SK-N-SH (cell line): ENCODE measurements at regions not wholly inside any gene's neighbourhood (a gene's known extent, or its start where the extent isn't known, plus 50 kb on each side); places are given as distances from the start of the nearest gene placed in this dataset.
A peak's percentile ranks its signal among the peaks of the same experiment; 100 is the strongest.

Source experiments
- CTCF ChIA-PET: fragments of 300-600, 350-600 bp; formaldehyde crosslinking; extraction: SDS; loops from one replicate; lab custom pipeline; 2021; lab: Yijun Ruan, JAX
- POLR2A ChIA-PET: fragments of 350-600 bp; sonication (Branson Sonifier 250); formaldehyde crosslinking; extraction: SDS; loops from one replicate; lab custom pipeline; 2020; ENCODE audit warnings: antibody characterized with exemption, inconsistent platforms; lab: Yijun Ruan, JAX
- DNase-seq: peaks from one replicate; pipeline ENCODE4 v3.0.0; 2012
- H2AFZ ChIP-seq: fragments of 200-600 bp; sonication (generic); 2 replicates; pipeline ENCODE4 v1.8.1; 2016; ENCODE audit warnings: antibody characterized with exemption, mild to moderate bottlenecking, low read depth
- H3F3A ChIP-seq: fragments of 200-600 bp; sonication (generic); replicated peaks from 2 replicates; pipeline ENCODE3; 2016; ENCODE audit warnings: antibody characterized with exemption, mild to moderate bottlenecking; ENCODE audit not compliant: insufficient read depth
- H3K27ac ChIP-seq, 2 experiments: fragments of 200-500 bp in 1 of 2; fragments of 200-600 bp in 1 of 2; sonication (Bioruptor generic) in 1 of 2; sonication (generic), shearing (Covaris generic) in 1 of 2; 2 replicates each; pipeline versions ENCODE4 v1.5.1 to v1.6.1; 2014 to 2016; ENCODE audit warnings: low read depth in 2 of 2, inconsistent platforms in 1 of 2, low read length in 1 of 2, mild to moderate bottlenecking in 1 of 2, mixed read lengths in 1 of 2
- H3K27me3 ChIP-seq: fragments of 200-600 bp; sonication (generic), shearing (Covaris generic); 2 replicates; pipeline ENCODE4 v1.6.1; 2016; ENCODE audit warnings: mixed run types; ENCODE audit not compliant: insufficient read depth
- H3K36me3 ChIP-seq, 2 experiments: fragments of 200-500 bp in 1 of 2; fragments of 200-600 bp in 1 of 2; sonication (Bioruptor generic) in 1 of 2; sonication (generic) in 1 of 2; replicated peaks in 1 of 2; 2 replicates each; pipeline versions ENCODE3 to v1.5.1; 2014 to 2016; ENCODE audit warnings: low read length in 1 of 2, mild to moderate bottlenecking in 1 of 2; ENCODE audit not compliant: insufficient read depth in 2 of 2, control insufficient read depth in 1 of 2
- H3K4me1 ChIP-seq, 2 experiments: fragments of 200-500 bp in 1 of 2; fragments of 200-600 bp in 1 of 2; sonication (Bioruptor generic) in 1 of 2; sonication (generic), shearing (Covaris generic) in 1 of 2; 2 replicates each; pipeline versions ENCODE4 v1.5.1 to v1.6.1; 2014 to 2016; ENCODE audit warnings: low read depth in 1 of 2, low read length in 1 of 2, mixed run types in 1 of 2; ENCODE audit not compliant: insufficient read depth in 2 of 2, control insufficient read depth in 1 of 2
- H3K4me2 ChIP-seq: fragments of 200-600 bp; sonication (generic), shearing (Covaris generic); 2 replicates; pipeline ENCODE4 v1.6.1; 2017; ENCODE audit warnings: mixed run types
- H3K4me3 ChIP-seq, 2 experiments: fragments of 200-500 bp in 1 of 2; fragments of 200-600 bp in 1 of 2; sonication (Bioruptor generic) in 1 of 2; sonication (generic), shearing (Covaris generic) in 1 of 2; 2 replicates each; pipeline versions ENCODE4 v1.5.1 to v1.8.1; 2014 to 2016; ENCODE audit warnings: low read depth in 2 of 2, inconsistent platforms in 1 of 2, low read length in 1 of 2, mild to moderate bottlenecking in 1 of 2, mixed read lengths in 1 of 2, moderate library complexity in 1 of 2
- H3K79me2 ChIP-seq: fragments of 200-600 bp; sonication (generic); 2 replicates; pipeline ENCODE4 v1.8.1; 2017; ENCODE audit warnings: mild to moderate bottlenecking; ENCODE audit not compliant: insufficient read depth
- H3K9ac ChIP-seq: fragments of 200-600 bp; sonication (generic); 2 replicates; pipeline ENCODE4 v1.6.1; 2017; ENCODE audit warnings: mixed run types
- H3K9me2 ChIP-seq: fragments of 200-600 bp; sonication (generic); 2 replicates; pipeline ENCODE4 v1.6.1; 2017; ENCODE audit warnings: mixed run types
- H3K9me3 ChIP-seq: fragments of 200-600 bp; sonication (generic); 2 replicates; pipeline ENCODE4 v1.6.1; 2017; ENCODE audit warnings: mixed run types, mild to moderate bottlenecking, moderate library complexity
- H4K20me1 ChIP-seq: fragments of 200-600 bp; sonication (generic); 2 replicates; pipeline ENCODE4 v1.6.1; 2017; ENCODE audit warnings: mild to moderate bottlenecking, mixed run types; ENCODE audit not compliant: insufficient read depth
- CHD2 ChIP-seq: fragments of 150-350 bp; IDR thresholded peaks from 2 replicates; pipeline ENCODE4 v1.6.1; 2018; ENCODE audit warnings: low read length; ENCODE audit not compliant: partially characterized antibody
- MXI1 ChIP-seq: IDR thresholded peaks from 2 replicates; pipeline ENCODE4 v1.6.1; 2012; ENCODE audit warnings: mild to moderate bottlenecking, low read depth, low read length, improper control_type of control experiment
- NRF1 ChIP-seq: IDR thresholded peaks from 2 replicates; pipeline ENCODE4 v1.6.1; 2012; ENCODE audit warnings: low read depth, mild to moderate bottlenecking, low read length
- RAD21 ChIP-seq: IDR thresholded peaks from 2 replicates; pipeline ENCODE4 v1.6.1; 2012; ENCODE audit warnings: mild to moderate bottlenecking, low read length
- TAF1 ChIP-seq: IDR thresholded peaks from 2 replicates; pipeline ENCODE4 v1.6.1; 2012; ENCODE audit warnings: low read depth, mild to moderate bottlenecking, low read length, moderate library complexity, borderline replicate concordance
- WGBS: methylation state at CpG from one replicate; pipeline ENCODE4 v1.1.6; 2017; ENCODE audit warnings: low lambda C conversion rate; 5-methylcytosine and 5-hydroxymethylcytosine counted together
- TF ChIP-seq, protein P1 (sequence below): IDR thresholded peaks from 2 replicates; pipeline ENCODE4 v1.6.1; 2012; ENCODE audit warnings: mild to moderate bottlenecking, low read depth, low read length, moderate library complexity
- TF ChIP-seq, protein P2 (sequence below): IDR thresholded peaks from 2 replicates; pipeline ENCODE4 v1.4.0; 2012; ENCODE audit warnings: low read depth, borderline replicate concordance
- TF ChIP-seq, protein P3 (sequence below): fragments of 200-600 bp; sonication (generic); IDR thresholded peaks from 2 replicates; pipeline ENCODE4 v1.6.1; 2017; ENCODE audit warnings: antibody characterized with exemption, mild to moderate bottlenecking, moderate library complexity

DNA sequence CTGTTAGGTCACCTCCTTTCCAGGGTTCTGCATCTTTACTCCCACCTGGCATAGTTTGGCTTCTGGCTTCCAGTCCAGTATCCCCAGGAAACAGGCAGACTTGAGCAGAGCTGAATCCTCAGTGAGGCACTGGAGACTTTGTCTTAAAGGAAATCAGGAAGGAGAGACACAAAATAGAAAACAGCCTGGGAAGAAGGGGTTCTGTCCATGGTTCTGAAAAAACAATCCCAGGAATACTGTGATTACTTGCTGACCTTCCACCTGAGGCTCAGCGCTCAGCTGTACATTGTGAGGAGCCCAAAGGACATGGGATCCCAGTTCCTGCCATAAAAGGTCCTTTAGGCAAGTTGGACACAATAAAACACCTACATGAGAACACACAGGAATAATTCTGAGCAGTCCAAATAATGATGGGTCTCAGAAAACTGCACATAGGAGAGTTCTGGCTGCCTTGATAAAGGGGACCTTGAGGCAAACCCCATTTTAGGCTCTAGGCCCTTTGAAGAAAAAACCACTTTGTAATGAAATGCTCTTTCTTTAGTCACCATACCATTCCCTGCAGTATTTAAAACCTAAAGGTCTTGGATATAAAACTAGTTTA lies 81.4 kb upstream of the CRHR1 start:
- H3K9me2 ChIP-seq, result no peaks in the 10 kb centered on the region
- H3K4me1 ChIP-seq, result no peaks in the 10 kb centered on the region; a peak in 1 of 4 replicates
- DNase-seq, result no peak
- ChIA-PET CTCF (no interaction called here), POLR2A (no interaction called here)
- H3K9ac ChIP-seq, result no peak overlapping the region
- H4K20me1 ChIP-seq, result no peaks in the 10 kb centered on the region
- no peaks in the 10 kb centered on the region for H3K79me2 ChIP-seq
- H2AFZ ChIP-seq, result no peak overlapping the region
- H3K27me3 ChIP-seq, result peaks cover 7% of the 10 kb centered on the region; the same call in 1 of the 2 replicates
- no peaks in the 10 kb centered on the region for H3F3A ChIP-seq
- no peak overlapping the region for H3K4me3 ChIP-seq
- TF ChIP-seq TAF1, result no peak
- TF ChIP-seq NRF1, result no peak
- no peak for TF ChIP-seq CHD2
- TF ChIP-seq, protein P1, sequence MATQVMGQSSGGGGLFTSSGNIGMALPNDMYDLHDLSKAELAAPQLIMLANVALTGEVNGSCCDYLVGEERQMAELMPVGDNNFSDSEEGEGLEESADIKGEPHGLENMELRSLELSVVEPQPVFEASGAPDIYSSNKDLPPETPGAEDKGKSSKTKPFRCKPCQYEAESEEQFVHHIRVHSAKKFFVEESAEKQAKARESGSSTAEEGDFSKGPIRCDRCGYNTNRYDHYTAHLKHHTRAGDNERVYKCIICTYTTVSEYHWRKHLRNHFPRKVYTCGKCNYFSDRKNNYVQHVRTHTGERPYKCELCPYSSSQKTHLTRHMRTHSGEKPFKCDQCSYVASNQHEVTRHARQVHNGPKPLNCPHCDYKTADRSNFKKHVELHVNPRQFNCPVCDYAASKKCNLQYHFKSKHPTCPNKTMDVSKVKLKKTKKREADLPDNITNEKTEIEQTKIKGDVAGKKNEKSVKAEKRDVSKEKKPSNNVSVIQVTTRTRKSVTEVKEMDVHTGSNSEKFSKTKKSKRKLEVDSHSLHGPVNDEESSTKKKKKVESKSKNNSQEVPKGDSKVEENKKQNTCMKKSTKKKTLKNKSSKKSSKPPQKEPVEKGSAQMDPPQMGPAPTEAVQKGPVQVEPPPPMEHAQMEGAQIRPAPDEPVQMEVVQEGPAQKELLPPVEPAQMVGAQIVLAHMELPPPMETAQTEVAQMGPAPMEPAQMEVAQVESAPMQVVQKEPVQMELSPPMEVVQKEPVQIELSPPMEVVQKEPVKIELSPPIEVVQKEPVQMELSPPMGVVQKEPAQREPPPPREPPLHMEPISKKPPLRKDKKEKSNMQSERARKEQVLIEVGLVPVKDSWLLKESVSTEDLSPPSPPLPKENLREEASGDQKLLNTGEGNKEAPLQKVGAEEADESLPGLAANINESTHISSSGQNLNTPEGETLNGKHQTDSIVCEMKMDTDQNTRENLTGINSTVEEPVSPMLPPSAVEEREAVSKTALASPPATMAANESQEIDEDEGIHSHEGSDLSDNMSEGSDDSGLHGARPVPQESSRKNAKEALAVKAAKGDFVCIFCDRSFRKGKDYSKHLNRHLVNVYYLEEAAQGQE, result peak; percentile 93
- no peak for TF ChIP-seq MXI1
- TF ChIP-seq RAD21, result no peak
- TF ChIP-seq, protein P2, sequence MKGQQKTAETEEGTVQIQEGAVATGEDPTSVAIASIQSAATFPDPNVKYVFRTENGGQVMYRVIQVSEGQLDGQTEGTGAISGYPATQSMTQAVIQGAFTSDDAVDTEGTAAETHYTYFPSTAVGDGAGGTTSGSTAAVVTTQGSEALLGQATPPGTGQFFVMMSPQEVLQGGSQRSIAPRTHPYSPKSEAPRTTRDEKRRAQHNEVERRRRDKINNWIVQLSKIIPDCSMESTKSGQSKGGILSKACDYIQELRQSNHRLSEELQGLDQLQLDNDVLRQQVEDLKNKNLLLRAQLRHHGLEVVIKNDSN, result no peak
- H3K4me2 ChIP-seq, result no peak overlapping the region
- 75% methylated on average over 1 of the region's 1 CpG for WGBS
- H3K36me3 ChIP-seq, result no peaks in the 10 kb centered on the region
- no peaks in the 10 kb centered on the region for H3K9me3 ChIP-seq
- H3K27ac ChIP-seq, result no peak overlapping the region

DNA sequence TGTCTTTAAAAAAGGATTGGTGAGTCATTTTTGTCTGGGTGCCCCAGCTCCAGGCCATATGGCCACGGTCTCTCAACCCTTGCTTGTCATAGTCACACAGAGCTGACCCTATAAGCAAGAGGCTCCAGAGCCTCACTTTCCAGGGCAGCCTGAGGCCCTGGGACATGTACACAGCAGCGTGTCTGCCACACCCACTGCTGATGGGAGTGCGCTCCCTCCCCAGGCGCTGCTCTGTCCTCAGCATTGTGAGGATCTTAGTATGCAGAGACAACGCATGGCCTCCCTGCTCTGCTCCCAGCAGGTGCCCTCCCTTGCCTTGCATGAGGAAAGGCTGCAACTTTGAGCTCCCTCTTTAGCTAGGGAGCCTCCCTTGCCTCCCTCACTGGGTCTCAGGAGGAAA lies 80.8 kb upstream of the CRHR1 start:
- Histone ChIP-seq H3K9me2 (no peaks in the 10 kb centered on the region), H2AFZ (no peak overlapping the region), H4K20me1 (no peaks in the 10 kb centered on the region), H3K9ac (no peak overlapping the region), H3K4me3 (no peak overlapping the region), H3K27ac (no peak overlapping the region), H3K79me2 (no peaks in the 10 kb centered on the region), H3K9me3 (no peaks in the 10 kb centered on the region), H3F3A (no peaks in the 10 kb centered on the region), H3K4me2 (no peak overlapping the region), H3K27me3 (peaks cover 9% of the 10 kb centered on the region; the same call in 1 of the 2 replicates), H3K4me1 (no peaks in the 10 kb centered on the region; a peak in 1 of 4 replicates), H3K36me3 (no peaks in the 10 kb centered on the region)
- CTCF ChIA-PET, result interaction anchor here (2.2 kb wide), 1 partner anchor 129 kb away, joined by 8 read pairs; no protein-coding TSS in a partner anchor
- no peak for DNase-seq
- TF ChIP-seq, protein P3, sequence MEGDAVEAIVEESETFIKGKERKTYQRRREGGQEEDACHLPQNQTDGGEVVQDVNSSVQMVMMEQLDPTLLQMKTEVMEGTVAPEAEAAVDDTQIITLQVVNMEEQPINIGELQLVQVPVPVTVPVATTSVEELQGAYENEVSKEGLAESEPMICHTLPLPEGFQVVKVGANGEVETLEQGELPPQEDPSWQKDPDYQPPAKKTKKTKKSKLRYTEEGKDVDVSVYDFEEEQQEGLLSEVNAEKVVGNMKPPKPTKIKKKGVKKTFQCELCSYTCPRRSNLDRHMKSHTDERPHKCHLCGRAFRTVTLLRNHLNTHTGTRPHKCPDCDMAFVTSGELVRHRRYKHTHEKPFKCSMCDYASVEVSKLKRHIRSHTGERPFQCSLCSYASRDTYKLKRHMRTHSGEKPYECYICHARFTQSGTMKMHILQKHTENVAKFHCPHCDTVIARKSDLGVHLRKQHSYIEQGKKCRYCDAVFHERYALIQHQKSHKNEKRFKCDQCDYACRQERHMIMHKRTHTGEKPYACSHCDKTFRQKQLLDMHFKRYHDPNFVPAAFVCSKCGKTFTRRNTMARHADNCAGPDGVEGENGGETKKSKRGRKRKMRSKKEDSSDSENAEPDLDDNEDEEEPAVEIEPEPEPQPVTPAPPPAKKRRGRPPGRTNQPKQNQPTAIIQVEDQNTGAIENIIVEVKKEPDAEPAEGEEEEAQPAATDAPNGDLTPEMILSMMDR, result no peak
- 31% methylated on average over 4 of the region's 5 CpGs for WGBS
- POLR2A ChIA-PET, result no interaction called here
